Anterior cingulate cortex (tissue), 58 donors: ENCODE measurements at regions not wholly inside any gene's neighbourhood (a gene's known extent, or its start where the extent isn't known, plus 50 kb on each side); places are given as distances from the start of the nearest gene placed in this dataset.
"Not testable (repeated sequence)": the region's sequence is repeated elsewhere in the genome, so short reads cannot be mapped to it uniquely, and the experiment has no call there.

Source experiments
- DNase-seq, 58 donors: peaks; one replicate each; lab custom pipeline; 2025; lab: John Stamatoyannopoulos, UW

DNA sequence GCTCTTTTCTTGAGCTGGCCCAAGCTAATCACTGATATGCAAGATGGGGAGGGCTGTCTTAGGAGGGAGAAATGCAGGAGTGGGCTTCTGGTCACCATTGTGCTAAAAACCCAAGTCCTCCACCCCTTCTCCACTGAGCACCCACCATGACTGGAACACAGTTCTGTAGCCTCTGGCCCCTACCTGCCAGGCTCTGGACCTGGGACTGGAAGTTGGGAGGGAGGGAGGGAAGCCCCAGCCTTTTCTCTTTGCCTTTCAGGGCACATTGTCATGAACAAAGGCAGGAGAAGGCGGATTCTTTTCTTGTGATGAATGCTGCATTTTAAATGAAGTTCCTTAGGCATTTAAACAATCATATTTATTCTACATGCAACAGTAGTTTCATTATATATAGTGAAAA is 559.1 kb upstream of the TRPC7 start:
- DNase-seq, result no peak

GRCh38 chr5:136910625-136911024 is 545.3 kb upstream of the TRPC7 start:
- no peak for DNase-seq

DNA sequence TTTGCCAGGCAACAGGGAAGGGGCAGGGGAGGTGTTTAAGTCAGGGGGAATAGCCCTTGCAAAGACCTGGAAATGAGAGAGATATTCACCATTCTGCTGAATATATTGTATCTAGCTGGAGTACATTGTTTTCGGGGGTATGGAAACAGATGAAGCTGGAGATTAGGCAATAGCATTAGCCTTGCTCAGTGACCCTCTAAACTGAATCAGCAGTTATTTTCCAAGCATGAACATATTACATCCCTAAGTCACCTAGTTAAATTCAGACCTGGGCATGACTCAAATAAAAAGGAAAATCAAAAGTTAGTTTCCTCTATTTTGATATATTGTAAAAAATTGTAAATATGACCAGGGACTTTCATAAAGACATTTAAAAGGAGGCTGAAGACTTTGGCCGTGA is 544.6 kb upstream of the TRPC7 start:
- DNase-seq, result no peak

DNA sequence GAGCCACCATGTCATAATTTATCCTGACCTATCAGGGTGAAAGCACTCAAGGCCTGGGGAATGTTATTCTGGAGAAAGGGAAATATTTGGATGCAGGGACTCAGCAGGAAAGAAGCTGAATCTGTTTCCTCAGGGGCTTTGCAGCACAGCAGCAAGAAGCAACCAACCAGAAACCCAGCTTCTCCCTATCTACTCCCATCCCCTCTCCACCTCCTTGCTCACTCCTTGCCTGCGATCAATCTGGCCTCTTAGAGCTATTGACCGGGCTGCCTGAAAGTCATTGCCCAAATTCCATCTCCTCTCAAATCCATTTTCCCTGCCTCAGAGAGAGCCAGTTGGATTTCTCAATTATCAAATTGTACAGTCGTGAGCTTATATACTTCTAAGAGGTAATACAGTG is 542.0 kb upstream of the TRPC7 start:
- no peak for DNase-seq

DNA sequence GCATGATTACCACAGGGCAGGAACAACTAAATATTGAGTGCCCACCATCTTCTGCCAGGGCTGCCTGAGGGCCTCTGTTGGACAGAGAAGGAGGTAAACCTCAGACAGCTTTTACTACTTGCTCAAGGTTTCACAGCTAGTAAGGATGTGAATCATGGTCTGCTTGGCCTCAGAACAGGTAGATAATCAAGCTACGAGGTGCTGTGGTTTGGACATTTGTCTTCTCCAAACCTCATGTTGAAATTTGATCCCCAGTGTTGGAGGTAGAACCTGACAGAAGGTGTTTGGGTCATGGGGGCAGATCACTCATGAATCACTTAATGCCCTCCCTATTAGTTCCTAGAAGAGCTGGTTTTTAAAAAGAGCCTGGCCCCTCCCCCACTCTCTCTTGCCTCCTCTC is 541.2 kb upstream of the TRPC7 start:
- DNase-seq, result no peak

GRCh38 chr5:136905571-136905970 is 540.2 kb upstream of the TRPC7 start:
- DNase-seq, result no peak

DNA sequence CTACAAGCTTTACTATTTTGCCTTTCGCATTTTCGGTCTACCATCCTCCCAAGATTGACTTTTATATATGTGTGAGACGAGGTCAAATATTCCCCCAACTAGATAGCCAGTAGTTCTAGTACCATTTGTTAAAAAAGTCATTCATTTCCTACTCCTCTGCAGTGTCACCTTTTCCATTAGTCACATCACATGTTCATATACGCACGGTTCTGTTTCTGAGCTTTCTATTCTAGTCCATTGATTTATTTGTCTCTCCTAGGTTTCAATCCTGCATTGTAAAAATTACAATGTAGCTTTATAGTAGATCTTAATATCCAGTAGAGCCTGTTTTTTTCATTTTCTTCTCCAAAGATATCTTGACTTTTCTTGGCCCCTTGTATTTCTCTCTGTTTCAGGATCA is 528.7 kb upstream of the TRPC7 start:
- no peak for DNase-seq

GRCh38 chr5:136892000-136892399 is 526.7 kb upstream of the TRPC7 start:
- no peak for DNase-seq

DNA sequence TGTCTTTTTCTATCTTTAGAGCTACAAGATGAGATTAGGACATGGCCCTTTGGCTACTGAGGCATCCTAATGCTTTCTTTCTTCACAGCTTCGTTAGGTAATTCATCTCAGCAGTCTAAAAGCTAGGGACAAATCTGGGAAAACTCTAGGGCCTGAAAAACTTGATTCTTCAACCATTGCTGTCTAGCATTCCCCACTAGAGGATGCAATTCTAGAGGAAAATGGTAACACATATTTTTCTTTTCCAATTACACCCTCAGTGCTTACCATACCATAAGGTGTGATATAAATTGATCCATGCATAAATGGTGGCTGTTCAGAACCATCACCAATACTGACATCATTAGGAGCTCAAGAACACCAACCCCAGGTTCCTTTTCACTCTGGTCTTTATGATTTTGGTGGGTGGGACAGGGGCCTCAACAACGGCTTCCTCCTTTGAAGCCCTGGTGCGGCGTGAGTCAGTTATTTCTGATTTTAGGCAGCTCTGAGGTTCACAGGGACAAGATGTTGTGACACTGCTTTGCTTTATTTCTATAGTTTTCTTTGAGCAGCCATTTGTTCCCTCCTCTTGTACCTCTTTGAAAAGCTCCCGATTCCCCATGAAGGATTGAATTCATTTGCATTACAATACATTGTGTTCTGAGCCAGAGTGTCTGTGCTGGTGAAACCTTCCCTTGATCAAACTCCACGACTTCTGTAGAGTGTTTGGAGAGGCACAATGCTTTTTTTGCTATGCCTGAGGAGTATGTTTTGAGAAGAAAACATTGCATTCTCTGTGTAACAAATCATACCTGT is 526.0 kb upstream of the TRPC7 start:
- no peak for DNase-seq

GRCh38 chr5:136890431-136891148 is 525.2 kb upstream of the TRPC7 start:
- no peak for DNase-seq

DNA sequence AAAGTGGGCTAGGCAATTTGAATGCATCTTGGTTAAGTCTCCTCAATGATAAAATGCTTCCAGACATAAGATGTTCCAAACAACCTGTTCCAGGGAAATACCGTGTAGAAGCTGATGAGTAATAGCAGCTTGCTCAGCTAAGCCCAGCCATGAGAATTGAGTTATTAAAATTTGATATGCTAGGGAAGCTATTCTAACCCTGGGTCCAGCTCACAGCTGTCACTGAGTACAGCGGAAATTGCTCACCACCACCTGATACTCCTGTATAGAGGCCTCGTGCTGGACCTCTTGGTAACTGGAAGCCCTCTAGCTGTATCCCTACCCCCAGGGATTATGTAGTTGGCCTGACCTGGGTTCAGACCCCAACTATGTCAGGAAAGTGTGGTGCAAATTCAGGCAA is 521.3 kb upstream of the TRPC7 start:
- no peak for DNase-seq

DNA sequence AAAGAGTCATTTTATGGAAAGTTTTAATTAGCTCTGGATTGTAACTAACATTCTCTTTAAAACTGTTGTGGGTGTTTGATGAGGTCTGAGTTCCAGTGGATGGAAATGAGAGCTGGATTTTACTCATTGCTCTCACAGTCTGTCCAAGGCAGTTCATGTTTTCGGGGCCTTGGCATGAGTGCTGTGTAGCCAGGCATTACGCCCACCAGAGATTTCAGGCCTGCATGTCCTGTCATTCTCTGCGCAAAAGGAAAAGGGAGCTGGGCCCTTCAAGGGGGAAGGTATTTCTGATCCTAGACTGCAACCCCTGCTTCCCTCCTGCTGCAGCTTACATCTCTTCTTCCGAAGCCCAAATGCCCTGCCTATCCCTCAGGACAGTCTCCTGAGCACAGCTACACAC is 499.6 kb upstream of the TRPC7 start:
- peak in 1 of 58 donors; percentile 13 for DNase-seq

DNA sequence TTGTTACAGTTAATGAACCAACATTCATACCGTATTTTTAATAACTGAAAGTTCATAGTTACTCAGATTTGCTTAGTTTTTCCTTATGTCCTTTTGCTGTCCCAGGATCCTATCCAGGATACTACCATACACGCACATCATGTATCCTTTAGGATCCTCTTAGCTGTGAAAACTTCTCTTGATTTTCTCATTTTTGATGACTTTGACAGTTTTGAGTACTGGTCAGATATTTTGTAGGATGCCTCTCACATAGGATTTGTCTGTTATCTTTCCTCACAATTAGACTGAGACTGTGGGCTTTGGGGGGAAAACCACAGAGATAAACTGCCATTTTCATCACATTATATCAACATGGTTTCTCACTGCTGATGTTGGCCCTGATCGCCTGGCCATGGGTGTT is 491.3 kb upstream of the TRPC7 start:
- no peak for DNase-seq

GRCh38 chr5:136853971-136854370 is 488.6 kb upstream of the TRPC7 start:
- no peak for DNase-seq

DNA sequence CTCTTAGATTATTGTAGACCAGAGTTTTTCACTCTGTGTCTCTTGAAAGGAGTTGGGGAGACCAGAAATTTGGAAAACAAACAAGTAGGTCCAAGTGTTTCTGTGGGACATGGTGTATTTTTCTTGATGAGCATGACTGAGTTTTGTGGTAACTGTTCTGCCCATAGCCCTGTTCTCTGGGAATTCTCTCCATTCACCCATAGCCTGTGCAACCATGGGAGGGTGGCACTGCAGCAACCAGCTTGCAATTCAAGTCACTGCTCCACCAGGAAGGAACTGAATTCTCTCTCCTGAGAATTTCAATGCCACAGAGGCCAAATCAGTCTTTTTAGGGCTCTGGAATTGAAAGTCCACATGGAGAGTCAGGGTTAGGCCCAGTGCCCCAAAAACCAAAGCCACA is 475.3 kb upstream of the TRPC7 start:
- no peak for DNase-seq

- no peak for DNase-seq
These were observed 470.7 kb upstream of the TRPC7 start for GRCh38 chr5:136836093-136836492.

- DNase-seq, result no peak
These were observed 455.5 kb upstream of the TRPC7 start for GRCh38 chr5:136820848-136821247.

DNA sequence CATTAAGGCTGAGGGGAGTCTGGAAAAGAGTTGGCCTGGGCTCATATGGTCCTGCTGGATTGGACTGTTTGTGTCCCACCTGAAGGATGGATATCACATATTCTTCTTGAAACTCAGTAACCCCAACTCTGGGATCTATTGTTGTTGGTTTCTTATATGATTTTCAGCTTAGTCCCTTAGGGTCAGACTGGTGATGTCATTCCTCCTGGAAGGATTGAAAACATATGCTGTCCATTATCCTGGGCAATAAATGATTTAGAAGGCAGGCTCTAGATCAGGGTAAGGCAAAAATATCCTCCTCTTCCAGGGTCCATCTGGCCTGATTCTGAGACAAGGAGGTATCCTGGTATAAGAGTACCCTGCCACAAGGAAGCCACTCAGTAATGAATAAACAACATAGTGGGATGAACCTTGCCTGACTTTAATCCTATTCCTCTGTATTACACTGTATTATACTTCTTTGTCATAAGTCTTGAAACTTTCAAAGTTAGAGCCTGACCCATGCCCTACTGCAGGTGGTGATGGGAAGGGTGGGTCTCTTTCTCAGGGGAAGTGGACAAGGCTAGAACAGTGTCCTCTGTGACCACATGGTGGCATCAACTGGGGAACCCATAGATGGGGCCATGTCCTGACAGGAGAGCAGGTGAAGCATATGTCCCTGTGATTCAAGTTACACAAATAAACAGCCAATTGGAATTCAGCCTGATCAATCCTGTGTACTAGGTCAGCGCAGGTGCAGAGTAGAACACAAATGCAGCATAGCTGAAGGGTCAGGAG is 454.4 kb upstream of the TRPC7 start:
- no peak for DNase-seq

- DNase-seq, result no peak
These were observed 451.0 kb upstream of the TRPC7 start for GRCh38 chr5:136816327-136816726.

GRCh38 chr5:136814619-136815378 is 449.5 kb upstream of the TRPC7 start:
- peak in 2 of 58 donors; percentile 2 to 11 for DNase-seq

GRCh38 chr5:136812270-136812669 is 446.9 kb upstream of the TRPC7 start:
- DNase-seq, result not testable (repeated sequence)
